Panc1 (cell line): ENCODE measurements at regions not wholly inside any gene's neighbourhood (a gene's known extent, or its start where the extent isn't known, plus 50 kb on each side); places are given as distances from the start of the nearest gene placed in this dataset.

Experiments
- POLR2AphosphoS5 ChIP-seq: IDR thresholded peaks from 2 replicates; pipeline ENCODE4 v1.6.1; 2012; ENCODE audit warnings: mild to moderate bottlenecking, low read depth, low read length, moderate library complexity
- TCF7L2 ChIP-seq: IDR thresholded peaks from 2 replicates; pipeline ENCODE4 v1.6.1; 2011; ENCODE audit warnings: mild to moderate bottlenecking, low read depth, low read length, inconsistent platforms
- TF ChIP-seq, protein P1 (sequence below): fragments of 450-650 bp; IDR thresholded peaks from 2 replicates; pipeline ENCODE4 v1.5.1; 2017; ENCODE audit warnings: mild to moderate bottlenecking

DNA sequence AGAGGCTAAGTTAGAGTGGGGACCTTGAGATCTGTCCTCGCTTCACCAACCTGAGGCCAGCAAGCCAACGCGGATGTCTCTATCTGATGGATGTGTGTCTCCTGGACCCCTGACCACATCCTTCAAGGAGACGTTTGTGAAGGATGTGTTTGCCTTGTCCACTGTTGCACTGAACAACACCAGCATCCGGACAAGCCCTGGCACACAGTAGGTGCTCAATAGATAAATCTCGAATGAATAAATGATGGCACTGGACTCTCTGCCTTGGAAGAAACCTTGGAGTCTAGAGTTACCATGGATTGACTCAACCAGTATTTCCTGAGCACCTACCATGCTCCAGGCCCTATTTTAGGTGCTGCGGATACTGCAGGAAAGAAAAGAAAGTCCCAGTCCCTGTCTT is 97.7 kb upstream of the PTPN1 start:
- TF ChIP-seq, protein P1, sequence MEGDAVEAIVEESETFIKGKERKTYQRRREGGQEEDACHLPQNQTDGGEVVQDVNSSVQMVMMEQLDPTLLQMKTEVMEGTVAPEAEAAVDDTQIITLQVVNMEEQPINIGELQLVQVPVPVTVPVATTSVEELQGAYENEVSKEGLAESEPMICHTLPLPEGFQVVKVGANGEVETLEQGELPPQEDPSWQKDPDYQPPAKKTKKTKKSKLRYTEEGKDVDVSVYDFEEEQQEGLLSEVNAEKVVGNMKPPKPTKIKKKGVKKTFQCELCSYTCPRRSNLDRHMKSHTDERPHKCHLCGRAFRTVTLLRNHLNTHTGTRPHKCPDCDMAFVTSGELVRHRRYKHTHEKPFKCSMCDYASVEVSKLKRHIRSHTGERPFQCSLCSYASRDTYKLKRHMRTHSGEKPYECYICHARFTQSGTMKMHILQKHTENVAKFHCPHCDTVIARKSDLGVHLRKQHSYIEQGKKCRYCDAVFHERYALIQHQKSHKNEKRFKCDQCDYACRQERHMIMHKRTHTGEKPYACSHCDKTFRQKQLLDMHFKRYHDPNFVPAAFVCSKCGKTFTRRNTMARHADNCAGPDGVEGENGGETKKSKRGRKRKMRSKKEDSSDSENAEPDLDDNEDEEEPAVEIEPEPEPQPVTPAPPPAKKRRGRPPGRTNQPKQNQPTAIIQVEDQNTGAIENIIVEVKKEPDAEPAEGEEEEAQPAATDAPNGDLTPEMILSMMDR: no peak
- no peak for TF ChIP-seq POLR2AphosphoS5
- no peak for TF ChIP-seq TCF7L2
